Epithelial cell of proximal tubule (primary cell): ENCODE measurements at regions not wholly inside any gene's neighbourhood (a gene's known extent, or its start where the extent isn't known, plus 50 kb on each side); places are given as distances from the start of the nearest gene placed in this dataset.
A peak's percentile ranks its signal among the peaks of the same experiment; 100 is the strongest.

Source experiments
- DNase-seq: peaks from one replicate; pipeline ENCODE4 v3.0.0-alpha.2; 2011; ENCODE audit warnings: low read depth
- H3K4me3 ChIP-seq: 2 replicates; pipeline ENCODE4 v1.5.1; 2011; ENCODE audit warnings: low read depth, mild to moderate bottlenecking, low read length
- CTCF ChIP-seq: conservative IDR thresholded peaks from 2 replicates; pipeline ENCODE4 v1.5.1; 2012; ENCODE audit warnings: low read depth, mild to moderate bottlenecking, low read length

- no peak overlapping the region for H3K4me3 ChIP-seq
- no peak for DNase-seq
- TF ChIP-seq CTCF: no peak
Observed at GRCh38 chr13:69288026-69288425, 819.6 kb upstream of the ATXN8OS start.

GRCh38 chr13:69287050-69287698, 820.5 kb upstream of the ATXN8OS start:
- H3K4me3 ChIP-seq: no peak overlapping the region
- no peak for TF ChIP-seq CTCF
- no peak for DNase-seq

GRCh38 chr13:69283837-69284236, 823.8 kb upstream of the ATXN8OS start:
- TF ChIP-seq CTCF: no peak
- H3K4me3 ChIP-seq: no peak overlapping the region
- DNase-seq: no peak

GRCh38 chr13:69283301-69283700, 824.3 kb upstream of the ATXN8OS start:
- no peak for DNase-seq
- no peak for TF ChIP-seq CTCF
- H3K4me3 ChIP-seq: no peak overlapping the region

- TF ChIP-seq CTCF: no peak
- no peak for DNase-seq
Observed at GRCh38 chr13:69280399-69280798, 827.2 kb upstream of the ATXN8OS start.

GRCh38 chr13:69279213-69279612, 828.4 kb upstream of the ATXN8OS start:
- DNase-seq: no peak
- H3K4me3 ChIP-seq: no peak overlapping the region
- no peak for TF ChIP-seq CTCF

More at GRCh38 chr13:69280399-69280798, 827.2 kb upstream of the ATXN8OS start:
- H3K4me3 ChIP-seq: no peak overlapping the region

GRCh38 chr13:69274231-69274630, 833.4 kb upstream of the ATXN8OS start:
- TF ChIP-seq CTCF: no peak
- peak; percentile 33 for DNase-seq
- H3K4me3 ChIP-seq: no peak overlapping the region
